ENCODE measurements at regions not wholly inside any gene's neighbourhood (a gene's known extent, or its start where the extent isn't known, plus 50 kb on each side); places are given as distances from the start of the nearest gene placed in this dataset.

- no peak for DNase-seq
Observed at GRCh38 chr7:42858570-42858969, 53.3 kb downstream of the C7orf25 start.

- DNase-seq = no peak
Observed at GRCh38 chr7:42856605-42856987, 55.3 kb downstream of the C7orf25 start.

DNA sequence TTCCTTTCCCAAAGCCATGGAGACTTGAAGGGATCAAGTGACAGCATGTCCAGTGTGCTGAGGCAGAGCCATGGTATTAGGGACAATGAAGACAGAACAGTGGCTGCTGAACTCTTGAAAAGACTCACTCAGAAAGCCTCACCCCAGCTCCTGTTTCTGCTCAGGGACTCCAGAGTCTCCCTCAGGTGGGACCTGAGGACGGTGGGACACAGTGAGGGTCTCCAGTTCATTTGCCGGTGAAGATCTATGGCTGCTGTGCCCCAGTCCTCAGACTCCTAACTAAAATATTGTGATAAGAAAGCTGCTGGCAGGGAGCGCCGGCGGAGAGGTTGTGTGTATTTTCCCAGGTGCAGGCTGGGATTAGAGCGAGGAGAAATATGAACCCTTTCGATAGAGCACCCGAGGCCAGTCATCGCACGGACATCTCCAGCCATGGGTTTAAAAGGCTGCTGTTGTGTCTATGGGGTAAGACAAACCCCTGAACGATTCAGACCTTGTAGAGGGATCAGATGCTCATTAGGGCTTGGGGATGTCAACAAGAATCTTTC lies 57.2 kb downstream of the C7orf25 start:
- DNase-seq = no peak

GRCh38 chr7:42852531-42852930 lies 59.3 kb downstream of the C7orf25 start:
- no peak for DNase-seq

- peak; percentile 74 for DNase-seq
Observed at GRCh38 chr7:42843205-42843800, 68.6 kb downstream of the C7orf25 start.

GRCh38 chr7:42834676-42835075 lies 77.2 kb downstream of the C7orf25 start:
- DNase-seq = no peak

GRCh38 chr7:42833411-42833810 lies 78.5 kb downstream of the C7orf25 start:
- no peak for DNase-seq

- DNase-seq = no peak
Observed at GRCh38 chr7:42832667-42833066, 79.2 kb downstream of the C7orf25 start.

- DNase-seq = peak; percentile 51
Observed at GRCh38 chr7:42831718-42832522, 80.0 kb downstream of the C7orf25 start.

GRCh38 chr7:42831006-42831717 lies 80.7 kb downstream of the C7orf25 start:
- DNase-seq = no peak

DNA sequence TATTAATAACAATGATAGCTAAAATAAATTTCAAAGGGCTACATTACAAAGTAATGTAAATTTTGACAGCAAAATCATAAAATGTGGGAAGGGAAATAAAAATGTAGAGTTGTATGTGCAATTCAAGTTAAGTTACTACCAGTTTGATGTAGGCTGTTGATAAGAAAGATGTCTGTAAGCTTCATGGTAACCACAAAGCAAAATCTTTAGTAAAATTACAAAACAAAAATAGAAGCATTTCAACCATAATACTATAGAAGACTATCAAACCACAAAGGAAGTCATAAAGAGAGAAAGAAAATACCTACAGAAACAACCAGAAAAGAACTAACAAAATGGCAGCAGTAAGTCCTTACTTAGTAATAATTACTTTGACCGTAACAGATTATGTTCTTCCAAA lies 99.1 kb downstream of the C7orf25 start:
- DNase-seq = no peak

DNA sequence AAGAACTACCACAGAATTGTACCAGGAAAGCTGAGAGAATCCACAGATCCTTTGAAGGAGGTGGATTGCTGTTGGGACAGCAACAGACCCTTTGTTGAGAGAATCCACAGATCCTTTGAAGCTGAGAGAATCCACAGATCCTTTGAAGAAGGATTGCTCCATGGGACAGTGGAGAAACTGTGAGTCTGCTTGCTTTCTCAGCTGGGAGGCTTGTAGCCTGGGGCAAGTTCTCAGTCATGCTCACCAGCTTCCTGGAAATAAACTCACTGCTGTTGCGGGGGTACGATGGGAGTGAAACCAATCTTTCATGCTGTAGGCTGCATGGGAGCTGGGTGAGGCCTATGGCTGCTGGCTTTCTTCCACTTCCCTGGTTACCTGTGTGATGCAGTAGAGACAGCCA lies 106.3 kb downstream of the C7orf25 start:
- DNase-seq = no peak

DNA sequence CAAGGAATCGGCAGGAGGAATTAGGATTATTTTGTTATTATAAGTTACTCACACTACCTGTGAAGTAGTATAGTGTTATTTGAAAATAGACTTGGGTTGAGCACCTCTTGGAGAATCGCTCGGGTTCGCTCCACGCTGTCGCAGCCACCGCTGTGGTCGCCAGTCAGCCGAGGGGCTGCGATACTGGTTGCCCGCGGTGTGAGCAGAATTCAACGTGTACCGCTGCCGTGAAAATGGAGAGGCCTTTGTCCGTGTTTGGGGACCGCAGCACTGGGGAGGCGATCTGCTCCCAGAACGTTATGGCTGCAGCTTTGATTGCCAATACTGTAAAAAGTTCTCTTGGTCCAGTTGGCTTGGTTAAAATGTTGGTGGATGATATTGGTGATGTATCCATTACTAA lies 117.2 kb downstream of the C7orf25 start:
- no peak for DNase-seq

DNA sequence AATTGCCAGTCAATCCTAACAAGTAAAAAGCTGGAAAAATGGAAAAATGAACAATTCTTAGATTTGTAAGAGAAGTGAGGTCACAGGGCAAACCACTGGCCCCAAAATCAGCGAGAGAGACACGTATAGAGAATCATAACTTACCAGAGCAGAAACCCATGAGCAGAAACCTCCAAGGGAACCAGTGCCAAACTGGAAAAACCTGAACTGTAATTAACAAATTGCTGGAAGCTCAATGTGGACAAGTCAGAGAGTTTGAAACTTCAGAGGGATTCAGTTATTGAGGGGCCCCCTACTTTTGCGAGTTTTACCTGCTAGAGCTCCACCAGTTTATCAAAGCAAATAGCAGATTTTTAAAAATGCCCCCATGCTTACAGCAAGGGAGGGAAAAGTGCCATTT lies 119.0 kb downstream of the C7orf25 start:
- no peak for DNase-seq

DNA sequence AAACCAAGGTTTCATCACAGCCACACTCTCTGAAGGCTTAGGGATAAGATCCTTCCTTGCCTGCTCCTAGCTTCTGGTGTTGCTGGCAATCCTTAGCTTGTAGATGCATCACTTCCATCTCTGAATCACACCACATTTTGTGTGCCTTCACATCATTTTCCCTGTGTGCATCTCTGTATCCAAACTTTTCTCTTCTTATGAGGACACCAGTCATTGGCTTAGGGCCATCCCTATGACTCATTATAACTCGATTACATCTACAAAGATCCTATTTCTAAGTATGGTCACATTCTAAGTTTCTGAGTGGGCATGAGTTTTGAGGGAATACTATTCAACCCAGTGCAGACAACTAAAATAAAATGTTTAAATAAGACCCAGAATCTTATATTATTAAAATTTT lies 121.7 kb downstream of the C7orf25 start:
- no peak for DNase-seq

DNA sequence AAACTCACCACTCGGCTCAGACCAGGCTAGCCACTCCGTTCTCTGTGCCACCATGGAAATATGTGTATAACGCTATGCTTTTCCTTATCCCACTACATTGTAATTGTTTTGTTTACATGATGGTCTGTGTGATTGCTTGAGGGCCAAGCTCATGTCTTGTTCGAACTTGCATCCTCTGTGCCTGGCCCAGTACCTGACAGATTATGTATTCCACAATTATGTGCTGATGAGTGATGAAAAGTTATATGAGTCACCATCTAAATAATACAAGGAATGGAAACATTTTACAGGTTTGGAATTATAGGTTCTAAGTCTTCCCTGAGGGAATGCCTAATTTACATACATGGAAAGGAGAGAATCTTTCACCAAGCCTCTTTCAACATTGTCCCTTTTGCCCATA lies 137.4 kb downstream of the C7orf25 start:
- DNase-seq = no peak

- DNase-seq = no peak
Observed at GRCh38 chr7:42770114-42770513, 141.8 kb downstream of the C7orf25 start.

- no peak for DNase-seq
Observed at GRCh38 chr7:42768045-42768444, 143.8 kb downstream of the C7orf25 start.

DNA sequence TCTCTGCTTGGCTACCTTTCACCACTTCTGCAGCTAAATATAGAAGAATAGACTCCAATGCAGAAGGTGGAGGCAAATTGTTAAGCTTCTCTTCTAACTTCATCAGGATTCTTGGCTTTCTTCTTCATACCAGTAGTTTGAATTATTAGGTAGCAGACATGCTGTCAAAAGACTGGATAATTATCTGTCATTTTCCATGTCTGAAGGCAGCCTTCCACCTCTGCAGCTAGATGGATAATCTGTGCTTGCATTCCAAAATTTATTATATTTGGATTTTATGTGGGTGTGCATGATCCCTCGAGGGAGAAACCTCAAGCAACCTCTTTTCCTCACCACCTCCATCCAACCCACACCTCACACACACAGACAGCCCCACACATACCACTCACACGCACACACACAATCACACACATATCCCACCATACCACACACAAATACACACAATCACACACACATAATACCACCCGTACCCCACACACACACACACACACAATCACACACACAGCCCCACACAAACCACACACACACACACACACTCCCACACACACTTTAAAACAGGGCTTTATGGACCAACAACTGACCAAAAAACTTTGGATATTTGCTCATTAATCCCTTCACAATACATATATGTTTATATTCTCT lies 145.0 kb downstream of the C7orf25 start:
- DNase-seq = no peak

DNA sequence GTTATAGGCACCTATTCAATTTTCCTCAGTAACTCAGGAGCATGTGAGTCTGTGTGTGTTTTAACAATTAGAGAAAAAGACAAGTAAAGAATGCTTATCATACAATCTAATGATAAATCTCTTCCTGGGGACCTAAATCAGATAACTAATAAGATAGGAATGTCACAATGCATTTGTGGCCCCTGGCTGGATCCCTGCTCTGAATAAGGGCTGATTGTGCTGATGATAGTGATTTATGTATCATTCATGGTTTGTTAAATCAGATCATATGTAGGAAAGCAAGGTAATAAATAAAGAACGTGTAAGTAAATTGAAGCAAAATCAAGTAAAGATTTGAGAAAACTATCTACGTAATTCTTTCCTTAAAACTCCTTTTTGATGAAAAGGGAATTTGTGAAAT lies 145.9 kb downstream of the C7orf25 start:
- DNase-seq = no peak

- DNase-seq = no peak
Observed at GRCh38 chr7:42763137-42763551, 148.7 kb downstream of the C7orf25 start.

- DNase-seq = no peak
Observed at GRCh38 chr7:42761486-42761885, 150.4 kb downstream of the C7orf25 start.

DNA sequence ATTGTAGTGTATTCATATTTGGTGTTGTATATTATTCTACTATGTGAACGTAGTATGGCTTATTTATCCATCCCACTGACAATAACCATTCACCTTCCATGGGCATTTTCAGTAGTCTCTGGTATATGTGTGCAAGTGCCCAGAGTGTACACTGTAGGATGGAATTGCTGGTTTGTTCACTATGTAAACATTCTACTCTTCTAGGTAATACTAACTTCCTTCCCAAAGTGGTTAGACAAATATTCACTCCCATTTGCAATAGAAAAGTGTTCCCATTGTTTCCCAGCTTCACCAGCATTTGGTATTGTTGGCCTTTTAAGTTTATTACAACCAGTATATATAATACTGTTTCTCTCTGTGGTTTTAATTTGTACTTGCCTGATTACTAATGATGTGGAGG lies 153.7 kb downstream of the C7orf25 start:
- no peak for DNase-seq
